ENCODE measurements at regions not wholly inside any gene's neighbourhood (a gene's known extent, or its start where the extent isn't known, plus 50 kb on each side); places are given as distances from the start of the nearest gene placed in this dataset.

DNA sequence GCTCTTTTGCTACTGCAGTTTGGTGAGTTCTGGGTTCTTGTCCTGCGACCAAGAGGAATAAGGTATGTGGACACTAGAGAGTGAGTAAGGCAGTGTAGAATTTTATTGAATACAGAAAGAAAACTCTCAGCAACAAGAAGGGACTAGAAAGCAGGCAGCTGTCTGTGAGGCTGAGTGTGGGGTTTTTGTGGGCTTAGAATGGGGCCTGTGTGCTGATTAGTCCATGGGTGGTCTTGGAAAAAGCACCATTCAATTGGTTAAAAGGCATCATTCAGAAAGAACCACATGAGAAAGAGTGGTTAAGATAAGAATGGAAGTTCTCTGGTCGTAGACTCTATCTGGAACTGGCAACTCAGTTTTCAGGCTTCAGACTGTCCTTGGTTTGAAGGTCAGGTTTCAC is 298.8 kb downstream of the TGFB2 start:
- H3K4me2 ChIP-seq (ENCODE audit: low read depth, low read length, poor library complexity, severe bottlenecking) = no peak overlapping the region
- no peaks in the 10 kb centered on the region for H3K9me2 ChIP-seq (replicated peaks; ENCODE audit: insufficient read depth, low read length)
- no peaks in the 10 kb centered on the region for H3K9me3 ChIP-seq (ENCODE audit: insufficient read depth, low read length)
- TF ChIP-seq, protein P1, sequence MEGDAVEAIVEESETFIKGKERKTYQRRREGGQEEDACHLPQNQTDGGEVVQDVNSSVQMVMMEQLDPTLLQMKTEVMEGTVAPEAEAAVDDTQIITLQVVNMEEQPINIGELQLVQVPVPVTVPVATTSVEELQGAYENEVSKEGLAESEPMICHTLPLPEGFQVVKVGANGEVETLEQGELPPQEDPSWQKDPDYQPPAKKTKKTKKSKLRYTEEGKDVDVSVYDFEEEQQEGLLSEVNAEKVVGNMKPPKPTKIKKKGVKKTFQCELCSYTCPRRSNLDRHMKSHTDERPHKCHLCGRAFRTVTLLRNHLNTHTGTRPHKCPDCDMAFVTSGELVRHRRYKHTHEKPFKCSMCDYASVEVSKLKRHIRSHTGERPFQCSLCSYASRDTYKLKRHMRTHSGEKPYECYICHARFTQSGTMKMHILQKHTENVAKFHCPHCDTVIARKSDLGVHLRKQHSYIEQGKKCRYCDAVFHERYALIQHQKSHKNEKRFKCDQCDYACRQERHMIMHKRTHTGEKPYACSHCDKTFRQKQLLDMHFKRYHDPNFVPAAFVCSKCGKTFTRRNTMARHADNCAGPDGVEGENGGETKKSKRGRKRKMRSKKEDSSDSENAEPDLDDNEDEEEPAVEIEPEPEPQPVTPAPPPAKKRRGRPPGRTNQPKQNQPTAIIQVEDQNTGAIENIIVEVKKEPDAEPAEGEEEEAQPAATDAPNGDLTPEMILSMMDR (IDR thresholded peaks at IDR 0.05; ENCODE audit: insufficient read depth, low read length, poor library complexity, severe bottlenecking) = no peak
- TF ChIP-seq EZH2phosphoT487 (conservative IDR thresholded peaks at IDR 0.05; ENCODE audit: low read length) = no peak
- no peaks in the 10 kb centered on the region for H3K27me3 ChIP-seq (ENCODE audit: low read length)
- no peak overlapping the region for H2AFZ ChIP-seq (ENCODE audit: low read depth, low read length, severe bottlenecking)
- no peak overlapping the region for H3K27ac ChIP-seq (ENCODE audit: low read depth, low read length)
- no peak overlapping the region for H3K4me3 ChIP-seq (ENCODE audit: insufficient read depth, low read length, poor library complexity, severe bottlenecking)
- H4K20me1 ChIP-seq (ENCODE audit: low read depth, low read length) = no peaks in the 10 kb centered on the region
- H3F3A ChIP-seq (ENCODE audit: insufficient read depth) = no peaks in the 10 kb centered on the region
- H3K79me2 ChIP-seq (ENCODE audit: insufficient read depth, low read length) = no peaks in the 10 kb centered on the region
- H3K36me3 ChIP-seq (ENCODE audit: low read length) = no peaks in the 10 kb centered on the region
- H3K9ac ChIP-seq (ENCODE audit: low read length) = no peak overlapping the region

DNA sequence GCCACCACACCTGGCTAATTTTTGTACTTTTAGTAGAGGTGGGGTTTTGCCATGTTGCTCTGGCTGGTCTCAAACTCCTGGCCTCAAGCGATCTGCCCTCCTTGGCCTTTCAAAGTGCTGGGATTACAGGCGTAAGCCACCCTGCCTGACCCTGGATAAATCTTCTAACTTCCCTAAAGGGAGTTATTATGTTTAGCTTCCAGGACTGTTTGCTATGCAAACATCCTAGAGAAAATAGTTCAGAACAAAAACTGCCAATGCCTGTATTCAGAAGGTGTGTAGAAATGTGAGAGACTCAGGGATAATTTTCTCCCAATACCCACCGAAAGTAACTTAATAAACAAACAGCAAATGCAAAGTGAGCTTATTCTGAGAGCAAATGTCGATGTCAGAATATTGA is 301.2 kb downstream of the TGFB2 start:
- Histone ChIP-seq H4K20me1 (ENCODE audit: low read depth, low read length) (no peaks in the 10 kb centered on the region), H3K9me2 (replicated peaks; ENCODE audit: insufficient read depth, low read length) (no peaks in the 10 kb centered on the region), H3K27me3 (ENCODE audit: low read length) (no peaks in the 10 kb centered on the region), H3K27ac (ENCODE audit: low read depth, low read length) (no peak overlapping the region), H3K9ac (ENCODE audit: low read length) (no peak overlapping the region), H3K4me3 (ENCODE audit: insufficient read depth, low read length, poor library complexity, severe bottlenecking) (no peak overlapping the region), H3F3A (ENCODE audit: insufficient read depth) (no peaks in the 10 kb centered on the region), H3K9me3 (ENCODE audit: insufficient read depth, low read length) (no peaks in the 10 kb centered on the region), H2AFZ (ENCODE audit: low read depth, low read length, severe bottlenecking) (no peak overlapping the region), H3K36me3 (ENCODE audit: low read length) (no peaks in the 10 kb centered on the region), H3K4me2 (ENCODE audit: low read depth, low read length, poor library complexity, severe bottlenecking) (no peak overlapping the region), H3K79me2 (ENCODE audit: insufficient read depth, low read length) (no peaks in the 10 kb centered on the region)
- TF ChIP-seq EZH2phosphoT487 (conservative IDR thresholded peaks at IDR 0.05; ENCODE audit: low read length) = no peak
- TF ChIP-seq, protein P1 (IDR thresholded peaks at IDR 0.05; ENCODE audit: insufficient read depth, low read length, poor library complexity, severe bottlenecking) = no peak

DNA sequence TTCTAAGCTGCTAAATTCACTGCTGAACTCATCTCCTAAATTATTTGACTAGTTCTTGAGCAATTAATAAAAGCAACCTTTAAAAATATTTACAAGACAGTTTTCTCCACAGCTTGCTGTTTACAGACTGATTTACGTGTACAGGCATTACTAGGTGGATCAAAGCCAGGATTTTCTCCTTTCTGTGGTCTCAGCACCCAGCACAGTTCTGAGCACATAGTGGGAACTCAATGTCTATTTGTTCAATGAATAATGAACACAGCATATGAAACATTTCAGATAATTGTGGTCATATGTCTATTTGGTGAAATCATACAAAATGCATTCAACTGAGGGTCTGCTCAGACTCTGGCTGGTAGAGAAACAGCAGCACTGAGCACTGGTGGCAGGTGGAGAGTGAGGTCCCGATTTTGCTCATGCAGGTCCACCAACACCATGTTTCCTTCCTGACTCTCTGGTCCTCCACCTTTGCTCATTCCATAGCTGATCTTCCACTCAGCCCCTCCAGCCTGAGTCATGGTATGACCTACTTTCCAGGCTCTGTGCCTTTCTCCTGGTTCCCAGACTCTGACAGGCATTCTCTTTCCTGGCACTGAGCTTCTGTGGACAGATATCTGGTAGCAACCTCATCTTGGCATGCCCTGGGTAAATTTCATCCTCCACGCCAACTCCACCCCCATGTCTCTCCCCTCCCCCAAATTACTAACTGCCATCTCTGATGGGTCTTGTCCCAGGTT is 311.3 kb downstream of the TGFB2 start:
- H3K9me3 ChIP-seq (ENCODE audit: insufficient read depth, low read length) = no peaks in the 10 kb centered on the region
- no peak overlapping the region for H3K4me3 ChIP-seq (ENCODE audit: insufficient read depth, low read length, poor library complexity, severe bottlenecking)
- no peak overlapping the region for H3K9ac ChIP-seq (ENCODE audit: low read length)
- H2AFZ ChIP-seq (ENCODE audit: low read depth, low read length, severe bottlenecking) = no peak overlapping the region
- no peak for TF ChIP-seq EZH2phosphoT487 (conservative IDR thresholded peaks at IDR 0.05; ENCODE audit: low read length)
- TF ChIP-seq, protein P1 (IDR thresholded peaks at IDR 0.05; ENCODE audit: insufficient read depth, low read length, poor library complexity, severe bottlenecking) = no peak
- no peaks in the 10 kb centered on the region for H3F3A ChIP-seq (ENCODE audit: insufficient read depth)
- H3K9me2 ChIP-seq (replicated peaks; ENCODE audit: insufficient read depth, low read length) = no peaks in the 10 kb centered on the region
- no peak overlapping the region for H3K27ac ChIP-seq (ENCODE audit: low read depth, low read length)
- no peaks in the 10 kb centered on the region for H4K20me1 ChIP-seq (ENCODE audit: low read depth, low read length)
- no peak overlapping the region for H3K4me2 ChIP-seq (ENCODE audit: low read depth, low read length, poor library complexity, severe bottlenecking)
- H3K79me2 ChIP-seq (ENCODE audit: insufficient read depth, low read length) = no peaks in the 10 kb centered on the region
- H3K27me3 ChIP-seq (ENCODE audit: low read length) = no peaks in the 10 kb centered on the region
- H3K36me3 ChIP-seq (ENCODE audit: low read length) = no peaks in the 10 kb centered on the region
